Heart right ventricle (tissue), 16 donors: ENCODE measurements at regions not wholly inside any gene's neighbourhood (a gene's known extent, or its start where the extent isn't known, plus 50 kb on each side); places are given as distances from the start of the nearest gene placed in this dataset.
"Not testable (repeated sequence)": the region's sequence is repeated elsewhere in the genome, so short reads cannot be mapped to it uniquely, and the experiment has no call there.

ENCODE experiments used
- ATAC-seq, 8 donors: fragments of 200-7000 bp; cut with Tn5 transposase; one replicate each; pipeline ENCODE4 v1.9.1; 2020; ENCODE audit warnings: mild to moderate bottlenecking in 8 of 8, moderate library complexity in 8 of 8, moderate number of reproducible peaks in 1 of 8
- DNase-seq, 2 donors: peaks; one replicate each; pipeline ENCODE4 v3.0.0-alpha.2; 2020
- H3K27ac ChIP-seq, 10 donors: fragments of 200-600 bp; sonication (generic) in 2 of 10; one replicate each; pipeline versions ENCODE4 v1.5.0 to v1.8.0; 2020 to 2022; ENCODE audit warnings: mild to moderate bottlenecking in 3 of 10
- H3K27me3 ChIP-seq, 7 donors: fragments of 200-600 bp; one replicate each; pipeline ENCODE4 v1.8.0; 2021 to 2022; ENCODE audit warnings: mild to moderate bottlenecking in 2 of 7
- H3K36me3 ChIP-seq, 9 donors: fragments of 200-600 bp; sonication (generic) in 1 of 9; one replicate each; pipeline versions ENCODE4 v1.5.0 to v1.8.0; 2020 to 2022; ENCODE audit warnings: mild to moderate bottlenecking in 2 of 9
- H3K4me1 ChIP-seq, 9 donors: fragments of 200-600 bp; sonication (generic) in 1 of 9; one replicate each; pipeline versions ENCODE4 v1.5.0 to v1.8.0; 2020 to 2022; ENCODE audit warnings: mild to moderate bottlenecking in 4 of 9
- H3K4me3 ChIP-seq, 10 donors: fragments of 200-600 bp; sonication (generic) in 2 of 10; one replicate each; pipeline versions ENCODE4 v1.5.0 to v1.8.0; 2020 to 2022; ENCODE audit warnings: mild to moderate bottlenecking in 7 of 10, moderate library complexity in 2 of 10
- H3K9me3 ChIP-seq, 11 donors: fragments of 200-600 bp in 10 of 11; sonication (generic) in 2 of 11; one replicate each; pipeline versions ENCODE4 v1.5.0 to v1.8.0; 2013 to 2022; ENCODE audit warnings: mild to moderate bottlenecking in 2 of 11, control low read depth in 1 of 11, moderate library complexity in 1 of 11
- WGBS, 2 donors: extraction: QIAGEN DNeasy Blood & Tissue Kit; methylation state at CpG; one replicate each; pipeline ENCODE4 v1.1.7; 2013; ENCODE audit warnings: inconsistent platforms in 1 of 2; 5-methylcytosine and 5-hydroxymethylcytosine counted together
- intact Hi-C, 10 donors: fragments of 100-400 bp; cut with DNase I; formaldehyde crosslinking; loops; one replicate each; pipeline versions ENCODE4 v1.11.1 to v1.14.2; 2022
- TF ChIP-seq, protein P1 (sequence below), 9 donors: fragments of 200-600 bp; sonication (generic) in 2 of 9; IDR thresholded peaks; one replicate each; pipeline versions ENCODE4 v1.5.0 to v1.8.0; 2021 to 2022; ENCODE audit warnings: antibody characterized with exemption in 9 of 9, mild to moderate bottlenecking in 5 of 9, moderate library complexity in 1 of 9
- donor health status: Arrhythmogenic right ventricular cardiomyopathy.
- donor health status: ischemic (EF 13 %, LVEDD 7.1; RV severe dilation, severe dysfunction).
- donor health status: healthy with polysubstance abuse.
- donor health status: DM: no; HTN: yes; CAD: no.
- donor health status: DM: no; HTN: no; CAD: no.
- donor health status: ischemic (EF 25% LVEDD 6.9; RV normal size, moderate dysfunction).
- donor health status: ischemic (EF 25% LVEDD 5.7; RV mildly dilated, moderate dysfunction).
- donor health status: healthy.
- donor health status: DM: yes; HTN: yes; CAD: no.
- donor health status: Ischemic cardiomyopathy.
- donor health status: ischemic (EF 35%, LVEDD 5.7; RV mildly dilated, moderate dysfunction).
- donor health status: nonischemic (EF 11% LVEDD 7.7; RV severe dilation, severe dysfunction).
- donor health status: DM: yes; HTN: yes; CAD: no.
- donor health status: PGD.
- donor health status: ischemic (EF 29% LVEDD 5.4; RV normal size, mild dysfunction).
- donor health status: nonischemic (EF 23%, LVEDD 6.1; RV moderate dilation, normal function).

- no peaks in the 10 kb centered on the region for H3K36me3 ChIP-seq
- no peak overlapping the region for H3K4me3 ChIP-seq
- intact Hi-C loops = no loop called here
- 96 to 97% methylated on average over 1 of the region's 1 CpG for WGBS, 2 donors
- TF ChIP-seq, protein P1, sequence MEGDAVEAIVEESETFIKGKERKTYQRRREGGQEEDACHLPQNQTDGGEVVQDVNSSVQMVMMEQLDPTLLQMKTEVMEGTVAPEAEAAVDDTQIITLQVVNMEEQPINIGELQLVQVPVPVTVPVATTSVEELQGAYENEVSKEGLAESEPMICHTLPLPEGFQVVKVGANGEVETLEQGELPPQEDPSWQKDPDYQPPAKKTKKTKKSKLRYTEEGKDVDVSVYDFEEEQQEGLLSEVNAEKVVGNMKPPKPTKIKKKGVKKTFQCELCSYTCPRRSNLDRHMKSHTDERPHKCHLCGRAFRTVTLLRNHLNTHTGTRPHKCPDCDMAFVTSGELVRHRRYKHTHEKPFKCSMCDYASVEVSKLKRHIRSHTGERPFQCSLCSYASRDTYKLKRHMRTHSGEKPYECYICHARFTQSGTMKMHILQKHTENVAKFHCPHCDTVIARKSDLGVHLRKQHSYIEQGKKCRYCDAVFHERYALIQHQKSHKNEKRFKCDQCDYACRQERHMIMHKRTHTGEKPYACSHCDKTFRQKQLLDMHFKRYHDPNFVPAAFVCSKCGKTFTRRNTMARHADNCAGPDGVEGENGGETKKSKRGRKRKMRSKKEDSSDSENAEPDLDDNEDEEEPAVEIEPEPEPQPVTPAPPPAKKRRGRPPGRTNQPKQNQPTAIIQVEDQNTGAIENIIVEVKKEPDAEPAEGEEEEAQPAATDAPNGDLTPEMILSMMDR (IDR thresholded peaks at IDR 0.05) = no peak
- no peak overlapping the region for H3K27ac ChIP-seq
- no peaks in the 10 kb centered on the region for H3K4me1 ChIP-seq
- DNase-seq (no peak), ATAC-seq (no peak)
- peaks cover 0 to 5% (median 0%) of the 10 kb centered on the region in 11 donors for H3K9me3 ChIP-seq
- H3K27me3 ChIP-seq = no peaks in the 10 kb centered on the region
Measured at GRCh38 chr12:87596636-87597035, 432.6 kb downstream of the C12orf50 start.

- H3K9me3 ChIP-seq = peaks cover 0 to 5% (median 0%) of the 10 kb centered on the region in 11 donors
- H3K4me1 ChIP-seq = no peaks in the 10 kb centered on the region
- intact Hi-C loops = no loop called here
- H3K4me3 ChIP-seq = no peak overlapping the region
- TF ChIP-seq, protein P1 (IDR thresholded peaks at IDR 0.05) = no peak
- ATAC-seq = no peak
- no peaks in the 10 kb centered on the region for H3K27me3 ChIP-seq
- no peak for DNase-seq
- no peak overlapping the region for H3K27ac ChIP-seq
- 89 to 92% methylated on average over 5 of the region's 5 CpGs for WGBS, 2 donors
- H3K36me3 ChIP-seq = no peaks in the 10 kb centered on the region
Measured at GRCh38 chr12:87596134-87596533, 433.1 kb downstream of the C12orf50 start.

DNA sequence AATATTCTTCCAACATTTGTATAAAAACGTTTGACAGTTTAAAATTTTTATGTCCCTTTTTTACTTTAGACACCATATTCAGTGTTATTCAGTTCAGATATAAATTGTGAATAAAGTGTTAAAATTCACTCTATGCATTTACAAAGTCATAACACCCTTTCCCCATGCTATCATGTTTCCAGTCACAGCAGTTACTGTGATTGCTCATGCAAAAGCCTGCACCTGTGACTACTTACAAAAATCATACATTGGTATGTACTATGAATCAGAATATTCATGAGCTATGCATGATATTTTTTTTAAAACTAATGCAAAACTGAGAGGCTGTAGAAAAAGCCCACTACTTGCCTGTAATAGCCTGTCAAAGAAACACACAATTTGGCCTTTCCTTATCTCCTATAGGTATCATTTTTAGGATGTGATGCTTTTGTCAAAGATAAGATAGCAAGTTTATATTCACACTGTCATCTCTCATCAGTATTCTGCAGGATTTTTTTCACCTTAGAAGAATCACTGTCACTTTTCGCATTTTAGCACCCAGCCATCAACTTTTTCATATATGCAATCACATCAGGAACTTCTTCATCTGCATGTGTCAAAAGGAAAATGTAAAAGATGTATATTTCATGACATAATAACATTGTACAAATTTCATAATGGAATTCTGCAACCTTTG is 443.2 kb downstream of the C12orf50 start:
- intact Hi-C loops = no loop called here
- H3K27ac ChIP-seq = no peak overlapping the region

GRCh38 chr12:87579091-87579490 is 450.1 kb downstream of the C12orf50 start:
- ATAC-seq, H3K4me3 ChIP-seq, H3K4me1 ChIP-seq, intact Hi-C loops, H3K27me3 ChIP-seq, H3K27ac ChIP-seq, DNase-seq, H3K36me3 ChIP-seq: not testable (repeated sequence)
- H3K9me3 ChIP-seq = peaks cover 0 to 25% (median 0%) of the 10 kb centered on the region in 11 donors
- WGBS, 2 donors = 52 to 71% methylated on average over 4 of the region's 4 CpGs

More for the DNA sequence above, 443.2 kb downstream of the C12orf50 start:
- TF ChIP-seq, protein P1 (IDR thresholded peaks at IDR 0.05) = no peak
- ATAC-seq (no peak), DNase-seq (no peak)
- no peaks in the 10 kb centered on the region for H3K36me3 ChIP-seq
- no peaks in the 10 kb centered on the region for H3K27me3 ChIP-seq
- WGBS, 2 donors = 55 to 58% methylated on average over 2 of the region's 2 CpGs
- H3K4me1 ChIP-seq = no peaks in the 10 kb centered on the region
- no peak overlapping the region for H3K4me3 ChIP-seq
- H3K9me3 ChIP-seq = peaks cover 0 to 9% (median 0%) of the 10 kb centered on the region in 11 donors

- Histone ChIP-seq H3K4me1 (no peaks in the 10 kb centered on the region), H3K36me3 (no peaks in the 10 kb centered on the region), H3K9me3 (peaks cover 0 to 25% (median 0%) of the 10 kb centered on the region in 11 donors), H3K27me3 (no peaks in the 10 kb centered on the region), H3K27ac (no peak overlapping the region), H3K4me3 (no peak overlapping the region)
- WGBS, 2 donors = 44 to 55% methylated on average over 2 of the region's 2 CpGs
- no peak for DNase-seq
- ATAC-seq = no peak
- intact Hi-C loops = no loop called here
- TF ChIP-seq, protein P1 (IDR thresholded peaks at IDR 0.05) = no peak
Measured at GRCh38 chr12:87575906-87576305, 453.3 kb downstream of the C12orf50 start.

- DNase-seq, H3K27me3 ChIP-seq, H3K27ac ChIP-seq, H3K4me3 ChIP-seq, H3K4me1 ChIP-seq, ATAC-seq, H3K36me3 ChIP-seq, intact Hi-C loops: not testable (repeated sequence)
- WGBS, 2 donors = 77 to 83% methylated on average over 4 of the region's 4 CpGs
- H3K9me3 ChIP-seq = peaks cover 0 to 25% (median 0%) of the 10 kb centered on the region in 11 donors
Measured at GRCh38 chr12:87566918-87567317, 462.3 kb downstream of the C12orf50 start.
